Lower lobe of right lung (tissue), 2 donors: ENCODE measurements at regions not wholly inside any gene's neighbourhood (a gene's known extent, or its start where the extent isn't known, plus 50 kb on each side); places are given as distances from the start of the nearest gene placed in this dataset.

Source experiments
- ATAC-seq, 2 donors: fragments of 200-7000 bp; cut with Tn5 transposase; one replicate each; pipeline ENCODE4 v1.9.1; 2020 to 2022; ENCODE audit warnings: mild to moderate bottlenecking in 2 of 2, moderate library complexity in 2 of 2
- DNase-seq: peaks from one replicate; pipeline ENCODE4 v3.0.0-alpha.2; 2020
- H3K27ac ChIP-seq: fragments of 200-600 bp; one replicate; pipeline ENCODE4 v1.8.0; 2022
- H3K27me3 ChIP-seq: fragments of 200-600 bp; one replicate; pipeline ENCODE4 v1.8.0; 2022; ENCODE audit warnings: low read depth
- H3K36me3 ChIP-seq: fragments of 200-600 bp; one replicate; pipeline ENCODE4 v1.8.0; 2022; ENCODE audit warnings: mild to moderate bottlenecking
- H3K4me1 ChIP-seq: fragments of 200-600 bp; one replicate; pipeline ENCODE4 v1.8.0; 2022
- H3K4me3 ChIP-seq: fragments of 200-600 bp; one replicate; pipeline ENCODE4 v1.8.0; 2022; ENCODE audit warnings: mild to moderate bottlenecking
- H3K9me3 ChIP-seq: fragments of 200-600 bp; one replicate; pipeline ENCODE4 v1.8.0; 2022
- intact Hi-C: fragments of 100-400 bp; cut with DNase I; formaldehyde crosslinking; loops from one replicate; pipeline ENCODE4 v1.11.0; 2022
- TF ChIP-seq, protein P1 (sequence below): fragments of 200-600 bp; IDR thresholded peaks from one replicate; pipeline ENCODE4 v1.8.0; 2022; ENCODE audit warnings: antibody characterized with exemption, mild to moderate bottlenecking
- donor health status: DM: no; HTN: yes; CAD: no; lungs with severe emphysema.

GRCh38 chr10:61299156-61299555 is 154.0 kb downstream of the TMEM26 start:
- no peaks in the 10 kb centered on the region for H3K36me3 ChIP-seq
- ATAC-seq (no peak), DNase-seq (no peak)
- intact Hi-C loops, result no loop called here
- TF ChIP-seq, protein P1, sequence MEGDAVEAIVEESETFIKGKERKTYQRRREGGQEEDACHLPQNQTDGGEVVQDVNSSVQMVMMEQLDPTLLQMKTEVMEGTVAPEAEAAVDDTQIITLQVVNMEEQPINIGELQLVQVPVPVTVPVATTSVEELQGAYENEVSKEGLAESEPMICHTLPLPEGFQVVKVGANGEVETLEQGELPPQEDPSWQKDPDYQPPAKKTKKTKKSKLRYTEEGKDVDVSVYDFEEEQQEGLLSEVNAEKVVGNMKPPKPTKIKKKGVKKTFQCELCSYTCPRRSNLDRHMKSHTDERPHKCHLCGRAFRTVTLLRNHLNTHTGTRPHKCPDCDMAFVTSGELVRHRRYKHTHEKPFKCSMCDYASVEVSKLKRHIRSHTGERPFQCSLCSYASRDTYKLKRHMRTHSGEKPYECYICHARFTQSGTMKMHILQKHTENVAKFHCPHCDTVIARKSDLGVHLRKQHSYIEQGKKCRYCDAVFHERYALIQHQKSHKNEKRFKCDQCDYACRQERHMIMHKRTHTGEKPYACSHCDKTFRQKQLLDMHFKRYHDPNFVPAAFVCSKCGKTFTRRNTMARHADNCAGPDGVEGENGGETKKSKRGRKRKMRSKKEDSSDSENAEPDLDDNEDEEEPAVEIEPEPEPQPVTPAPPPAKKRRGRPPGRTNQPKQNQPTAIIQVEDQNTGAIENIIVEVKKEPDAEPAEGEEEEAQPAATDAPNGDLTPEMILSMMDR, result no peak
- no peaks in the 10 kb centered on the region for H3K4me1 ChIP-seq
- no peaks in the 10 kb centered on the region for H3K9me3 ChIP-seq
- H3K27ac ChIP-seq, result no peak overlapping the region
- no peak overlapping the region for H3K4me3 ChIP-seq
- H3K27me3 ChIP-seq, result no peaks in the 10 kb centered on the region

GRCh38 chr10:61298194-61298593 is 155.0 kb downstream of the TMEM26 start:
- ATAC-seq (no peak), DNase-seq (no peak)
- H3K4me1 ChIP-seq, result no peaks in the 10 kb centered on the region
- H3K4me3 ChIP-seq, result no peak overlapping the region
- H3K27ac ChIP-seq, result no peak overlapping the region
- intact Hi-C loops, result no loop called here
- no peaks in the 10 kb centered on the region for H3K27me3 ChIP-seq
- no peaks in the 10 kb centered on the region for H3K36me3 ChIP-seq
- H3K9me3 ChIP-seq, result no peaks in the 10 kb centered on the region
- TF ChIP-seq, protein P1, result no peak

DNA sequence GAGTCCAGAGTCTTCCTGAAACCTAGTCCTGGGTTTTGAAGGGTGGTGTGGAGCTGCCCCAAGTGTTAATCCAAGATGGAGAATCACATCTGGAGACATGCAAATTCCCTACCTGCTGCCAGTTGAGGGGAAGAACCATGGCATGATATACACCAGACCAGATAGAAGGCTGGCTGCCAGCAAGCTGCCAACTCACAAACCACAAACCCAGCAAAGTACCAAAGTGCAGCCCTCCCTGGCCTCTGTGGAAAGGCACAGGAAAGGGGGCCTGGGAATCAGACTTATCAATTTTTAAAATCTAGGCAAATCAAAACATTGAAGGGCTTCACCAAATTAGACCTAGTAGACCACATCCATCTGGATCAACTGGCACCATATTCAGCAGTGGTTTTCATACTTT is 157.0 kb downstream of the TMEM26 start:
- Histone ChIP-seq H3K9me3 (no peaks in the 10 kb centered on the region), H3K27ac (no peak overlapping the region), H3K36me3 (no peaks in the 10 kb centered on the region), H3K4me3 (no peak overlapping the region), H3K4me1 (no peaks in the 10 kb centered on the region), H3K27me3 (no peaks in the 10 kb centered on the region)
- intact Hi-C loops, result no loop called here
- TF ChIP-seq, protein P1, result no peak
- DNase-seq (no peak), ATAC-seq (no peak)

DNA sequence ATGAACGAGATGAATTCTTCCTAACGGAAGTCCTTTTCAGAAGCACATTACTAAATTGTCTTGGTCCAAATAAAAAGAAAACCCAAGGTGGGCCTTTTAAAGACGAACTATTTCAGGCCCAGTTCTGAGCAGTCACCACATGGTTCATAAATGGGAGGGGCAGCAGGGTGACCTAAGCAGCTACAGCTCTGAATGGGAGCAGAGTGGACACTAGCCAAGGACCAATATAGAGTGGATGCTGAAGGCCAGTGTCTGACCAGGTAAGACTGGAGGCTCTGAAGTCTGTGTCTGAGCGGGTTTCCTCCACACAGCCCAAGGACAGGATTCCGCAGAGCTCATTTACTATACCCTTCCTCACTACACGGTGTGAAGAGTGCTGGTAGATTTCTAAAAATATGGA is 159.1 kb downstream of the TMEM26 start:
- TF ChIP-seq, protein P1, result no peak
- Histone ChIP-seq H3K4me1 (no peaks in the 10 kb centered on the region), H3K36me3 (no peaks in the 10 kb centered on the region), H3K9me3 (no peaks in the 10 kb centered on the region), H3K4me3 (no peak overlapping the region), H3K27ac (no peak overlapping the region), H3K27me3 (no peaks in the 10 kb centered on the region)
- intact Hi-C loops, result no loop called here
- no peak for DNase-seq
- no peak for ATAC-seq

- no peak for DNase-seq
- Histone ChIP-seq H3K27me3 (no peaks in the 10 kb centered on the region), H3K4me1 (no peaks in the 10 kb centered on the region), H3K4me3 (no peak overlapping the region), H3K27ac (no peak overlapping the region), H3K36me3 (no peaks in the 10 kb centered on the region), H3K9me3 (no peaks in the 10 kb centered on the region)
- intact Hi-C loops, result loop anchor here (10.0 kb wide), 1 partner anchor 475 kb away; no protein-coding TSS in a partner anchor
- TF ChIP-seq, protein P1, result no peak
- ATAC-seq, result no peak
Observed at GRCh38 chr10:61289813-61290212, 163.4 kb downstream of the TMEM26 start.

DNA sequence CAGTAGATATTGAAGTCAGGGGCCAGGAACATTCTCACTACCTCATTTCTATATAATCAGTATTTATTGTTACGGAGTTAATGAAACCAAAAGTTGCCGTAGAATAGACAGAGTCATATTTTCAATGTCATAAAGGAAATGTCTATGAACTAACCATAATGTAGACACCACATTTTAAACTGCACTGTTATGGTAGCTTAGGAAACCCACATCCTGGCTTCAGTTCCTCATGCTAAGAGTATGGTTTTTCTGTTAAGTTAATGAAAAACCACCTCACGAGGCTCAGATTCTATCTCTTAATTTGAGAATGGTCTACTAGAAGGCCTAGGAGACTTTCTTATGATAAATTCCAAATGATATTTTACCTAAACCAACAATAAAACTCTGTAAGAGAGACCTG is 166.5 kb downstream of the TMEM26 start:
- no peak overlapping the region for H3K27ac ChIP-seq
- ATAC-seq (peak in 1 of 2 donors; percentile 46), DNase-seq (no peak)
- peaks cover 15% of the 10 kb centered on the region for H3K4me1 ChIP-seq
- H3K4me3 ChIP-seq, result no peak overlapping the region
- H3K9me3 ChIP-seq, result no peaks in the 10 kb centered on the region
- H3K27me3 ChIP-seq, result no peaks in the 10 kb centered on the region
- intact Hi-C loops, result loop anchor here (10.0 kb wide), 1 partner anchor 472 kb away; no protein-coding TSS in a partner anchor
- TF ChIP-seq, protein P1, result no peak
- H3K36me3 ChIP-seq, result no peaks in the 10 kb centered on the region
